HCT116 (cell line): ENCODE measurements at regions not wholly inside any gene's neighbourhood (a gene's known extent, or its start where the extent isn't known, plus 50 kb on each side); places are given as distances from the start of the nearest gene placed in this dataset.

Experiments used
- CEBPB ChIP-seq: IDR thresholded peaks from 2 replicates; pipeline ENCODE4 v1.6.1; 2012; ENCODE audit warnings: low read depth
- EZH2 ChIP-seq: fragments of 200-600 bp; sonication (generic); IDR thresholded peaks from 2 replicates; pipeline ENCODE4 v1.6.1; 2017; ENCODE audit warnings: antibody characterized with exemption, mixed run types
- JUND ChIP-seq: IDR thresholded peaks from 2 replicates; pipeline ENCODE4 v1.6.1; 2012
- RAD21 ChIP-seq: IDR thresholded peaks from 2 replicates; pipeline ENCODE4 v1.6.1; 2012; ENCODE audit warnings: low read depth, mild to moderate bottlenecking
- YY1 ChIP-seq: IDR thresholded peaks from 2 replicates; pipeline ENCODE4 v1.6.1; 2011; ENCODE audit warnings: low read length, low read depth, moderate library complexity, mild to moderate bottlenecking; ENCODE audit not compliant: insufficient replicate concordance; ENCODE audit errors: extremely low read depth
- TF ChIP-seq, protein P1 (sequence below): IDR thresholded peaks from 2 replicates; pipeline ENCODE4 v1.6.1; 2012; ENCODE audit warnings: low read depth
- TF ChIP-seq, protein P2 (sequence below), 3 experiments: fragments of 200-600 bp in 1 of 3; sonication (generic) in 1 of 3; IDR thresholded peaks in 2 of 3; conservative IDR thresholded peaks in 1 of 3; 2 replicates each; pipeline ENCODE4 v1.5.1; 2012 to 2017; ENCODE audit warnings: low read depth in 2 of 3, low read length in 2 of 3, antibody characterized with exemption in 1 of 3, borderline replicate concordance in 1 of 3, control low read depth in 1 of 3, mild to moderate bottlenecking in 1 of 3, mixed read lengths in 1 of 3, mixed run types in 1 of 3, moderate library complexity in 1 of 3; ENCODE audit not compliant: insufficient read depth in 1 of 3

DNA sequence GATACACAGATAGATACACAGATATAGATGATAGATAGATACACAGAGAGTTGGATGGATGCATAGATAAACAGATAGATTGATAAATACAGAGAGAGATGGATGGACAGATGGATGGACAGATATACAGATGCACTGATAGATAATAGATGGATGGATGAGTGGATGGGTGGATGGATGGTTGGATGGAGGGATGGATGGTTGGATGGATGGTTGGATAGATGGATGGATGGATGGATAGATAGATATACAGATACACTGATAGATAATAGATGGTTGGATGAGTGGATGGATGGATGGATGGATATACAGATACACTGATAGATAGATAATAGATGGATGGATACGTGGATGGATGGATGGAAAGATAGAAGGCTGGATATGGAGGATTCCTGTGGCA lies 290.0 kb upstream of the SHH start:
- TF ChIP-seq, protein P1, sequence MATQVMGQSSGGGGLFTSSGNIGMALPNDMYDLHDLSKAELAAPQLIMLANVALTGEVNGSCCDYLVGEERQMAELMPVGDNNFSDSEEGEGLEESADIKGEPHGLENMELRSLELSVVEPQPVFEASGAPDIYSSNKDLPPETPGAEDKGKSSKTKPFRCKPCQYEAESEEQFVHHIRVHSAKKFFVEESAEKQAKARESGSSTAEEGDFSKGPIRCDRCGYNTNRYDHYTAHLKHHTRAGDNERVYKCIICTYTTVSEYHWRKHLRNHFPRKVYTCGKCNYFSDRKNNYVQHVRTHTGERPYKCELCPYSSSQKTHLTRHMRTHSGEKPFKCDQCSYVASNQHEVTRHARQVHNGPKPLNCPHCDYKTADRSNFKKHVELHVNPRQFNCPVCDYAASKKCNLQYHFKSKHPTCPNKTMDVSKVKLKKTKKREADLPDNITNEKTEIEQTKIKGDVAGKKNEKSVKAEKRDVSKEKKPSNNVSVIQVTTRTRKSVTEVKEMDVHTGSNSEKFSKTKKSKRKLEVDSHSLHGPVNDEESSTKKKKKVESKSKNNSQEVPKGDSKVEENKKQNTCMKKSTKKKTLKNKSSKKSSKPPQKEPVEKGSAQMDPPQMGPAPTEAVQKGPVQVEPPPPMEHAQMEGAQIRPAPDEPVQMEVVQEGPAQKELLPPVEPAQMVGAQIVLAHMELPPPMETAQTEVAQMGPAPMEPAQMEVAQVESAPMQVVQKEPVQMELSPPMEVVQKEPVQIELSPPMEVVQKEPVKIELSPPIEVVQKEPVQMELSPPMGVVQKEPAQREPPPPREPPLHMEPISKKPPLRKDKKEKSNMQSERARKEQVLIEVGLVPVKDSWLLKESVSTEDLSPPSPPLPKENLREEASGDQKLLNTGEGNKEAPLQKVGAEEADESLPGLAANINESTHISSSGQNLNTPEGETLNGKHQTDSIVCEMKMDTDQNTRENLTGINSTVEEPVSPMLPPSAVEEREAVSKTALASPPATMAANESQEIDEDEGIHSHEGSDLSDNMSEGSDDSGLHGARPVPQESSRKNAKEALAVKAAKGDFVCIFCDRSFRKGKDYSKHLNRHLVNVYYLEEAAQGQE: no peak
- TF ChIP-seq JUND: no peak
- TF ChIP-seq, protein P2, sequence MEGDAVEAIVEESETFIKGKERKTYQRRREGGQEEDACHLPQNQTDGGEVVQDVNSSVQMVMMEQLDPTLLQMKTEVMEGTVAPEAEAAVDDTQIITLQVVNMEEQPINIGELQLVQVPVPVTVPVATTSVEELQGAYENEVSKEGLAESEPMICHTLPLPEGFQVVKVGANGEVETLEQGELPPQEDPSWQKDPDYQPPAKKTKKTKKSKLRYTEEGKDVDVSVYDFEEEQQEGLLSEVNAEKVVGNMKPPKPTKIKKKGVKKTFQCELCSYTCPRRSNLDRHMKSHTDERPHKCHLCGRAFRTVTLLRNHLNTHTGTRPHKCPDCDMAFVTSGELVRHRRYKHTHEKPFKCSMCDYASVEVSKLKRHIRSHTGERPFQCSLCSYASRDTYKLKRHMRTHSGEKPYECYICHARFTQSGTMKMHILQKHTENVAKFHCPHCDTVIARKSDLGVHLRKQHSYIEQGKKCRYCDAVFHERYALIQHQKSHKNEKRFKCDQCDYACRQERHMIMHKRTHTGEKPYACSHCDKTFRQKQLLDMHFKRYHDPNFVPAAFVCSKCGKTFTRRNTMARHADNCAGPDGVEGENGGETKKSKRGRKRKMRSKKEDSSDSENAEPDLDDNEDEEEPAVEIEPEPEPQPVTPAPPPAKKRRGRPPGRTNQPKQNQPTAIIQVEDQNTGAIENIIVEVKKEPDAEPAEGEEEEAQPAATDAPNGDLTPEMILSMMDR (IDR thresholded peaks at IDR 0.05 in 2 of 3, conservative IDR thresholded peaks at IDR 0.05 in 1 of 3; ENCODE audit: borderline replicate concordance in 1 of 3, insufficient read depth in 1 of 3, low read depth in 2 of 3, low read length in 2 of 3): no peak
- no peak for TF ChIP-seq RAD21
- TF ChIP-seq YY1: no peak
- TF ChIP-seq CEBPB: no peak
- no peak for TF ChIP-seq EZH2
